Colonic mucosa (tissue), 4 donors: ENCODE measurements at regions not wholly inside any gene's neighbourhood (a gene's known extent, or its start where the extent isn't known, plus 50 kb on each side); places are given as distances from the start of the nearest gene placed in this dataset.

ENCODE experiments used
- DNase-seq: peaks from one replicate; pipeline ENCODE4 v3.0.0-alpha.2; 2020
- H3K27ac ChIP-seq: fragments of 200-600 bp; one replicate; pipeline ENCODE4 v1.8.0; 2021
- H3K27me3 ChIP-seq: fragments of 200-600 bp; one replicate; pipeline ENCODE4 v1.8.0; 2021
- H3K36me3 ChIP-seq: fragments of 200-600 bp; one replicate; pipeline ENCODE4 v1.8.0; 2021
- H3K4me1 ChIP-seq: fragments of 200-600 bp; one replicate; pipeline ENCODE4 v1.8.0; 2021; ENCODE audit warnings: mild to moderate bottlenecking
- H3K4me3 ChIP-seq: fragments of 200-600 bp; one replicate; pipeline ENCODE4 v1.8.0; 2021
- H3K9ac ChIP-seq, 2 donors: one replicate each; pipeline ENCODE4 v1.7.0; 2013; ENCODE audit warnings: control low read depth in 2 of 2, low read depth in 2 of 2, low read length in 2 of 2
- H3K9me3 ChIP-seq: fragments of 200-600 bp; one replicate; pipeline ENCODE4 v1.8.0; 2021
- intact Hi-C: fragments of 100-400 bp; cut with DNase I; formaldehyde crosslinking; loops from one replicate; pipeline ENCODE4 v1.14.1; 2022
- TF ChIP-seq, protein P1 (sequence below): fragments of 200-600 bp; IDR thresholded peaks from one replicate; pipeline ENCODE4 v1.8.0; 2022; ENCODE audit warnings: antibody characterized with exemption, mild to moderate bottlenecking
- donor health status: healthy.
- donor health status: DM: no; HTN: no; CAD: no.
- donor health status: DM: no; HTN: no; CAD: no.

DNA sequence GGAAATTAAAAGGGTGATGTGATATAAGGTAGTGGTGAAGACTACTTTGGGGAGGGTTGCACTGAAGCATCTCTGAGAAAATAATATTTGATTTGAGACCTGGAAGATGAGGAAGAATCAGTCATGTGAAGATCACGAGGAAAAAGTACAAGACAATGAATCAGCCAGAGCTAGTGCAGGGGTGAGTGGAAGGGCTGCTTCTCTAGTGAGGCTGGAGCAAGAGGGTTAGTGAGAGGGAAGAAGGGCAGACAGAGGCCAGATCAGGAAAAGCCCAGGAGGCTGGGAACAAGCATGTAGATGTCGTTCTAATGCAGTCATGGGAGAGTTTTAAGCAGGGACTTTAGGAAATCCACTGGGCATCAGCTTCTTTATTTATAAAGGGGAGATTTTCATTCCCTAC lies 504.2 kb upstream of the SALL1 start:
- no peak overlapping the region for H3K27ac ChIP-seq
- no peaks in the 10 kb centered on the region for H3K4me1 ChIP-seq
- DNase-seq: no peak
- no peak overlapping the region for H3K4me3 ChIP-seq
- no peak overlapping the region for H3K9ac ChIP-seq
- intact Hi-C loops: no loop called here
- no peaks in the 10 kb centered on the region for H3K9me3 ChIP-seq
- TF ChIP-seq, protein P1, sequence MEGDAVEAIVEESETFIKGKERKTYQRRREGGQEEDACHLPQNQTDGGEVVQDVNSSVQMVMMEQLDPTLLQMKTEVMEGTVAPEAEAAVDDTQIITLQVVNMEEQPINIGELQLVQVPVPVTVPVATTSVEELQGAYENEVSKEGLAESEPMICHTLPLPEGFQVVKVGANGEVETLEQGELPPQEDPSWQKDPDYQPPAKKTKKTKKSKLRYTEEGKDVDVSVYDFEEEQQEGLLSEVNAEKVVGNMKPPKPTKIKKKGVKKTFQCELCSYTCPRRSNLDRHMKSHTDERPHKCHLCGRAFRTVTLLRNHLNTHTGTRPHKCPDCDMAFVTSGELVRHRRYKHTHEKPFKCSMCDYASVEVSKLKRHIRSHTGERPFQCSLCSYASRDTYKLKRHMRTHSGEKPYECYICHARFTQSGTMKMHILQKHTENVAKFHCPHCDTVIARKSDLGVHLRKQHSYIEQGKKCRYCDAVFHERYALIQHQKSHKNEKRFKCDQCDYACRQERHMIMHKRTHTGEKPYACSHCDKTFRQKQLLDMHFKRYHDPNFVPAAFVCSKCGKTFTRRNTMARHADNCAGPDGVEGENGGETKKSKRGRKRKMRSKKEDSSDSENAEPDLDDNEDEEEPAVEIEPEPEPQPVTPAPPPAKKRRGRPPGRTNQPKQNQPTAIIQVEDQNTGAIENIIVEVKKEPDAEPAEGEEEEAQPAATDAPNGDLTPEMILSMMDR: no peak
- H3K27me3 ChIP-seq: no peaks in the 10 kb centered on the region
- no peaks in the 10 kb centered on the region for H3K36me3 ChIP-seq

DNA sequence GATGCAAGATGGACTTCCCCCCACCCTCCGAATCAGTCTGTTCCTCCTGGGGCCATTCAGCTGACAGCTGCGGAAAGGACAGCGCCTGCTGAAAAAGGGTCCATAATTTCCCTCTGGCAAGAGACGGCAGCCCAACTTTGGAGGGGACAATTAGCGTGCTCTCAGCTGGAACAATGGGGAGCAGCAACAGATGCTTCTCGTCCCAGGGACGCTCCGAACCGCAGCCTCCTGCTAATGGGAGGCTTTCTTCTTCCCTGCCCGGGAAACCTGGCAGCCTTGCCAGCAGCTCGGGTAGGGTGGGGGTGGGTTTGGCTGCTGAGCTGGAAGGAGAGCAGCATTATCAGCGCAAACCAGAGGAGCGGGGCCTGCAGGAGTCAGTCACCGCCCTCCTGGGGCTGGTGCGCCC lies 500.0 kb upstream of the SALL1 start:
- intact Hi-C loops: no loop called here

DNA sequence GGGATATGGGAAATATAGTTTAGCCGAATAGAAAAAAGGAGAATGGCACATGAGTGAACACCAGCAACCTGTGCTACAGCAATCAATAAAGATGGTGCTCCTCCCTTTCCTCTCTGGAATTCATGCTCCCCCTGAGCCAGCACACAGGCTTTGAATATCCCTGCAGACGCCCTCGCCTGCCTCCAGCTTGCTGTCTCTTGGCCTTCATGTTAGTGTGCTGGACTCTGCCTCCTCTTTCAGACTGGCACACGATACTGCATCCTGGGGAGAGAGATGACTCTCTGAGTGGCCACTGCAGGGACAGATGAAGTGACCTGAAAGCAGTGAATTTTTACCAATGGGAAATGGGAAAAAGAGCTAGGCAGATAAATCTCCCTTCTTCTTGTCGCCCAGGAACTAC lies 498.6 kb upstream of the SALL1 start:
- Histone ChIP-seq H3K9ac (no peak overlapping the region), H3K36me3 (no peaks in the 10 kb centered on the region), H3K27me3 (no peaks in the 10 kb centered on the region), H3K4me3 (no peak overlapping the region), H3K4me1 (no peaks in the 10 kb centered on the region), H3K9me3 (no peaks in the 10 kb centered on the region), H3K27ac (no peak overlapping the region)
- intact Hi-C loops: no loop called here
- no peak for DNase-seq
- TF ChIP-seq, protein P1: no peak

More for the DNA sequence above, 500.0 kb upstream of the SALL1 start:
- no peak for DNase-seq
- Histone ChIP-seq H3K9ac (no peak overlapping the region), H3K4me1 (no peaks in the 10 kb centered on the region), H3K36me3 (no peaks in the 10 kb centered on the region), H3K4me3 (no peak overlapping the region), H3K27me3 (no peaks in the 10 kb centered on the region), H3K27ac (no peak overlapping the region), H3K9me3 (no peaks in the 10 kb centered on the region)
- TF ChIP-seq, protein P1: no peak

GRCh38 chr16:51648526-51648925 lies 497.5 kb upstream of the SALL1 start:
- DNase-seq: no peak

GRCh38 chr16:51641191-51641765 lies 490.2 kb upstream of the SALL1 start:
- TF ChIP-seq, protein P1: no peak
- no peaks in the 10 kb centered on the region for H3K36me3 ChIP-seq
- H3K9ac ChIP-seq: no peak overlapping the region
- intact Hi-C loops: no loop called here
- DNase-seq: no peak
- H3K4me3 ChIP-seq: no peak overlapping the region
- H3K4me1 ChIP-seq: no peaks in the 10 kb centered on the region
- H3K27me3 ChIP-seq: no peaks in the 10 kb centered on the region
- no peak overlapping the region for H3K27ac ChIP-seq
- no peaks in the 10 kb centered on the region for H3K9me3 ChIP-seq

More at GRCh38 chr16:51648526-51648925, 497.5 kb upstream of the SALL1 start:
- intact Hi-C loops: no loop called here
- no peaks in the 10 kb centered on the region for H3K4me1 ChIP-seq
- H3K36me3 ChIP-seq: no peaks in the 10 kb centered on the region
- H3K27me3 ChIP-seq: no peaks in the 10 kb centered on the region
- H3K4me3 ChIP-seq: no peak overlapping the region
- TF ChIP-seq, protein P1: no peak
- no peak overlapping the region for H3K9ac ChIP-seq
- no peaks in the 10 kb centered on the region for H3K9me3 ChIP-seq
- no peak overlapping the region for H3K27ac ChIP-seq
